ENCODE measurements at regions not wholly inside any gene's neighbourhood (a gene's known extent, or its start where the extent isn't known, plus 50 kb on each side); places are given as distances from the start of the nearest gene placed in this dataset.

GRCh38 chr3:187522890-187523289, 147.3 kb downstream of the SST start:
- ATAC-seq (ENCODE audit: low FRiP score), result no peak
- Histone ChIP-seq H3K36me3 (ENCODE audit: control insufficient read depth in 1 of 2, insufficient read depth in 2 of 2, low read length in 1 of 2) (no peaks in the 10 kb centered on the region), H3K9me3 (ENCODE audit: control insufficient read depth, low read length) (no peaks in the 10 kb centered on the region), H3K27ac (ENCODE audit: low read depth in 1 of 2, low read length in 2 of 2) (no peak overlapping the region), H3K4me1 (ENCODE audit: control insufficient read depth in 1 of 2, insufficient read depth in 2 of 2, low read length in 2 of 2) (no peaks in the 10 kb centered on the region), H3K27me3 (ENCODE audit: control insufficient read depth in 1 of 2, insufficient read depth in 2 of 2, low read length in 1 of 2) (no peaks in the 10 kb centered on the region), H3K4me3 (ENCODE audit: low read length in 2 of 2) (no peak overlapping the region)
- intact Hi-C loops (cut with DNase I), result no loop called here
- DNase-seq, result no peak
- 86 to 88% methylated on average over 1 of the region's 1 CpG for WGBS, 2 donors

- no peak overlapping the region for H3K27ac ChIP-seq (ENCODE audit: low read depth in 1 of 2, low read length in 2 of 2)
- no peak overlapping the region for H3K4me3 ChIP-seq (ENCODE audit: low read length in 2 of 2)
- H3K4me1 ChIP-seq (ENCODE audit: control insufficient read depth in 1 of 2, insufficient read depth in 2 of 2, low read length in 2 of 2), result no peaks in the 10 kb centered on the region
- no peak for DNase-seq
- H3K36me3 ChIP-seq (ENCODE audit: control insufficient read depth in 1 of 2, insufficient read depth in 2 of 2, low read length in 1 of 2), result no peaks in the 10 kb centered on the region
- no peaks in the 10 kb centered on the region for H3K9me3 ChIP-seq (ENCODE audit: control insufficient read depth, low read length)
- 46 to 51% methylated on average over 2 of the region's 2 CpGs for WGBS, 2 donors
- intact Hi-C loops (cut with DNase I), result no loop called here
- H3K27me3 ChIP-seq (ENCODE audit: control insufficient read depth in 1 of 2, insufficient read depth in 2 of 2, low read length in 1 of 2), result no peaks in the 10 kb centered on the region
- ATAC-seq (ENCODE audit: low FRiP score), result no peak
Observed at GRCh38 chr3:187522293-187522692, 147.9 kb downstream of the SST start.

- 76 to 95% methylated on average over 2 of the region's 2 CpGs for WGBS, 2 donors
- H3K36me3 ChIP-seq (ENCODE audit: control insufficient read depth in 1 of 2, insufficient read depth in 2 of 2, low read length in 1 of 2), result no peaks in the 10 kb centered on the region
- H3K4me3 ChIP-seq (ENCODE audit: low read length in 2 of 2), result no peak overlapping the region
- no peaks in the 10 kb centered on the region for H3K27me3 ChIP-seq (ENCODE audit: control insufficient read depth in 1 of 2, insufficient read depth in 2 of 2, low read length in 1 of 2)
- no peak for ATAC-seq (ENCODE audit: low FRiP score)
- H3K4me1 ChIP-seq (ENCODE audit: control insufficient read depth in 1 of 2, insufficient read depth in 2 of 2, low read length in 2 of 2), result no peaks in the 10 kb centered on the region
- DNase-seq, result no peak
- no peak overlapping the region for H3K27ac ChIP-seq (ENCODE audit: low read depth in 1 of 2, low read length in 2 of 2)
- intact Hi-C loops (cut with DNase I), result no loop called here
- H3K9me3 ChIP-seq (ENCODE audit: control insufficient read depth, low read length), result no peaks in the 10 kb centered on the region
Observed at GRCh38 chr3:187521546-187521945, 148.6 kb downstream of the SST start.

GRCh38 chr3:187520027-187520945, 149.9 kb downstream of the SST start:
- Histone ChIP-seq H3K4me3 (ENCODE audit: low read length in 2 of 2) (no peak overlapping the region), H3K27me3 (ENCODE audit: control insufficient read depth in 1 of 2, insufficient read depth in 2 of 2, low read length in 1 of 2) (no peaks in the 10 kb centered on the region), H3K4me1 (ENCODE audit: control insufficient read depth in 1 of 2, insufficient read depth in 2 of 2, low read length in 2 of 2) (no peaks in the 10 kb centered on the region), H3K9me3 (ENCODE audit: control insufficient read depth, low read length) (no peaks in the 10 kb centered on the region), H3K27ac (ENCODE audit: low read depth in 1 of 2, low read length in 2 of 2) (no peak overlapping the region), H3K36me3 (ENCODE audit: control insufficient read depth in 1 of 2, insufficient read depth in 2 of 2, low read length in 1 of 2) (no peaks in the 10 kb centered on the region)
- peak; percentile 67 for ATAC-seq (ENCODE audit: low FRiP score)
- 80 to 81% methylated on average over 9 of the region's 9 CpGs for WGBS, 2 donors
- intact Hi-C loops (cut with DNase I), result no loop called here
- DNase-seq, result peak; percentile 57 to 77

GRCh38 chr3:187519428-187519890, 150.7 kb downstream of the SST start:
- Histone ChIP-seq H3K36me3 (ENCODE audit: control insufficient read depth in 1 of 2, insufficient read depth in 2 of 2, low read length in 1 of 2) (no peaks in the 10 kb centered on the region), H3K4me1 (ENCODE audit: control insufficient read depth in 1 of 2, insufficient read depth in 2 of 2, low read length in 2 of 2) (no peaks in the 10 kb centered on the region), H3K9me3 (ENCODE audit: control insufficient read depth, low read length) (no peaks in the 10 kb centered on the region), H3K27me3 (ENCODE audit: control insufficient read depth in 1 of 2, insufficient read depth in 2 of 2, low read length in 1 of 2) (no peaks in the 10 kb centered on the region), H3K4me3 (ENCODE audit: low read length in 2 of 2) (no peak overlapping the region), H3K27ac (ENCODE audit: low read depth in 1 of 2, low read length in 2 of 2) (no peak overlapping the region)
- ATAC-seq (ENCODE audit: low FRiP score) (no peak), DNase-seq (no peak)
- intact Hi-C loops (cut with DNase I), result no loop called here
- WGBS, 2 donors, result 91 to 92% methylated on average over 9 of the region's 9 CpGs

GRCh38 chr3:187518616-187519015, 150.4 kb downstream of the RTP4 start:
- ATAC-seq (ENCODE audit: low FRiP score) (no peak), DNase-seq (no peak)
- Histone ChIP-seq H3K27me3 (ENCODE audit: control insufficient read depth in 1 of 2, insufficient read depth in 2 of 2, low read length in 1 of 2) (no peaks in the 10 kb centered on the region), H3K9me3 (ENCODE audit: control insufficient read depth, low read length) (no peaks in the 10 kb centered on the region), H3K4me1 (ENCODE audit: control insufficient read depth in 1 of 2, insufficient read depth in 2 of 2, low read length in 2 of 2) (no peaks in the 10 kb centered on the region), H3K4me3 (ENCODE audit: low read length in 2 of 2) (no peak overlapping the region), H3K27ac (ENCODE audit: low read depth in 1 of 2, low read length in 2 of 2) (no peak overlapping the region), H3K36me3 (ENCODE audit: control insufficient read depth in 1 of 2, insufficient read depth in 2 of 2, low read length in 1 of 2) (no peaks in the 10 kb centered on the region)
- WGBS, 2 donors, result 81 to 97% methylated on average over 3 of the region's 3 CpGs
- intact Hi-C loops (cut with DNase I), result no loop called here

GRCh38 chr3:187518207-187518606, 150.0 kb downstream of the RTP4 start:
- ATAC-seq (ENCODE audit: low FRiP score), result no peak
- 88 to 95% methylated on average over 2 of the region's 2 CpGs for WGBS, 2 donors
- DNase-seq, result no peak
- H3K27me3 ChIP-seq (ENCODE audit: control insufficient read depth in 1 of 2, insufficient read depth in 2 of 2, low read length in 1 of 2), result no peaks in the 10 kb centered on the region
- H3K4me1 ChIP-seq (ENCODE audit: control insufficient read depth in 1 of 2, insufficient read depth in 2 of 2, low read length in 2 of 2), result no peaks in the 10 kb centered on the region
- H3K36me3 ChIP-seq (ENCODE audit: control insufficient read depth in 1 of 2, insufficient read depth in 2 of 2, low read length in 1 of 2), result no peaks in the 10 kb centered on the region
- H3K4me3 ChIP-seq (ENCODE audit: low read length in 2 of 2), result no peak overlapping the region
- no peaks in the 10 kb centered on the region for H3K9me3 ChIP-seq (ENCODE audit: control insufficient read depth, low read length)
- no peak overlapping the region for H3K27ac ChIP-seq (ENCODE audit: low read depth in 1 of 2, low read length in 2 of 2)
- intact Hi-C loops (cut with DNase I), result no loop called here

- Histone ChIP-seq H3K4me1 (ENCODE audit: control insufficient read depth in 1 of 2, insufficient read depth in 2 of 2, low read length in 2 of 2) (no peaks in the 10 kb centered on the region), H3K27ac (ENCODE audit: low read depth in 1 of 2, low read length in 2 of 2) (no peak overlapping the region), H3K36me3 (ENCODE audit: control insufficient read depth in 1 of 2, insufficient read depth in 2 of 2, low read length in 1 of 2) (no peaks in the 10 kb centered on the region), H3K9me3 (ENCODE audit: control insufficient read depth, low read length) (peaks cover 8% of the 10 kb centered on the region), H3K27me3 (ENCODE audit: control insufficient read depth in 1 of 2, insufficient read depth in 2 of 2, low read length in 1 of 2) (peaks cover 0 to 4% of the 10 kb centered on the region in 2 donors), H3K4me3 (ENCODE audit: low read length in 2 of 2) (no peak overlapping the region)
- WGBS, 2 donors, result 73 to 82% methylated on average over 8 of the region's 8 CpGs
- ATAC-seq (ENCODE audit: low FRiP score) (no peak), DNase-seq (no peak)
- intact Hi-C loops (cut with DNase I), result no loop called here
Observed at GRCh38 chr3:187516446-187517185, 148.4 kb downstream of the RTP4 start.

All from aorta (tissue), 5 donors.